DND-41 (cell line): ENCODE measurements at regions not wholly inside any gene's neighbourhood (a gene's known extent, or its start where the extent isn't known, plus 50 kb on each side); places are given as distances from the start of the nearest gene placed in this dataset.

Experiments used
- ATAC-seq: fragments of 200-7000 bp; cut with Tn5 transposase; 3 replicates; pipeline ENCODE4 v1.9.1; 2021; ENCODE audit warnings: low read depth; ENCODE audit not compliant: insufficient read depth
- DNase-seq: peaks from one replicate; pipeline ENCODE4 v3.0.0-alpha.2; 2020
- H2AFZ ChIP-seq: 2 replicates; pipeline ENCODE4 v1.6.0; 2012; ENCODE audit warnings: low read depth, low read length
- H3K27ac ChIP-seq: 2 replicates; pipeline ENCODE4 v1.5.1; 2012; ENCODE audit warnings: low read length, inconsistent platforms
- H3K27me3 ChIP-seq: fragments of 200-600 bp; sonication (generic); 2 replicates; pipeline ENCODE4 v1.6.0; 2012; ENCODE audit warnings: low read length, mild to moderate bottlenecking, inconsistent platforms; ENCODE audit not compliant: insufficient read depth, poor library complexity
- H3K36me3 ChIP-seq: 2 replicates; pipeline ENCODE4 v1.5.1; 2012; ENCODE audit warnings: low read length, inconsistent platforms; ENCODE audit not compliant: insufficient read depth
- H3K4me1 ChIP-seq: 2 replicates; pipeline ENCODE4 v1.5.1; 2012; ENCODE audit warnings: mild to moderate bottlenecking, low read length; ENCODE audit not compliant: insufficient read depth
- H3K4me2 ChIP-seq: 2 replicates; pipeline ENCODE4 v1.6.0; 2012; ENCODE audit warnings: mild to moderate bottlenecking, moderate library complexity, low read length, inconsistent platforms; ENCODE audit not compliant: insufficient read depth
- H3K4me3 ChIP-seq, 2 experiments: fragments of 200-600 bp in 1 of 2; shearing (Covaris generic) in 1 of 2; 2 replicates each; pipeline ENCODE4 v1.5.1; 2012 to 2016; ENCODE audit warnings: inconsistent platforms in 2 of 2, low read length in 2 of 2, mild to moderate bottlenecking in 2 of 2, low read depth in 1 of 2, moderate library complexity in 1 of 2
- H3K79me2 ChIP-seq: 2 replicates; pipeline ENCODE4 v1.6.0; 2012; ENCODE audit warnings: low read length, inconsistent platforms; ENCODE audit not compliant: insufficient read depth
- H3K9ac ChIP-seq: 2 replicates; pipeline ENCODE4 v1.6.0; 2012; ENCODE audit warnings: low read depth, mild to moderate bottlenecking, inconsistent platforms, low read length, moderate library complexity
- H3K9me3 ChIP-seq: 2 replicates; pipeline ENCODE4 v1.5.1; 2012; ENCODE audit warnings: low read length, moderate library complexity, mild to moderate bottlenecking, inconsistent platforms; ENCODE audit not compliant: insufficient read depth, severe bottlenecking
- H4K20me1 ChIP-seq: 2 replicates; pipeline ENCODE4 v1.6.0; 2012; ENCODE audit warnings: low read length; ENCODE audit not compliant: insufficient read depth
- CTCF ChIP-seq: IDR thresholded peaks from 2 replicates; pipeline ENCODE4 v1.5.1; 2012; ENCODE audit warnings: borderline replicate concordance, low read length, moderate library complexity, mild to moderate bottlenecking; ENCODE audit not compliant: poor library complexity, severe bottlenecking; ENCODE audit errors: extremely low read depth
- EZH2 ChIP-seq: IDR thresholded peaks from 3 replicates; pipeline ENCODE4 v1.6.1; 2012; ENCODE audit warnings: borderline replicate concordance, low read depth, mild to moderate bottlenecking, moderate library complexity, low read length, inconsistent platforms; ENCODE audit not compliant: severe bottlenecking

- TF ChIP-seq CTCF: no peak
- TF ChIP-seq EZH2: no peak
- H3K4me1 ChIP-seq: no peaks in the 10 kb centered on the region
- H3K36me3 ChIP-seq: no peaks in the 10 kb centered on the region
- no peak overlapping the region for H2AFZ ChIP-seq
- H4K20me1 ChIP-seq: no peaks in the 10 kb centered on the region
- H3K27me3 ChIP-seq: peaks cover 2% of the 10 kb centered on the region
- ATAC-seq (no peak), DNase-seq (no peak)
- H3K9me3 ChIP-seq: peaks cover 7% of the 10 kb centered on the region
- H3K4me3 ChIP-seq: no peak overlapping the region
- no peaks in the 10 kb centered on the region for H3K79me2 ChIP-seq
- H3K9ac ChIP-seq: no peak overlapping the region
- H3K27ac ChIP-seq: no peak overlapping the region
- H3K4me2 ChIP-seq: no peak overlapping the region
Observed at GRCh38 chr17:68737761-68738443, 136.7 kb upstream of the FAM20A start.

- no peak overlapping the region for H3K27ac ChIP-seq
- H3K4me1 ChIP-seq: no peaks in the 10 kb centered on the region
- peaks cover 7% of the 10 kb centered on the region for H3K9me3 ChIP-seq
Observed at GRCh38 chr17:68734931-68735330, 133.8 kb upstream of the FAM20A start.

GRCh38 chr17:68734187-68734900, 133.2 kb upstream of the FAM20A start:
- Histone ChIP-seq H3K79me2 (no peaks in the 10 kb centered on the region), H3K4me1 (no peaks in the 10 kb centered on the region), H3K27ac (no peak overlapping the region), H3K36me3 (no peaks in the 10 kb centered on the region), H3K9me3 (peaks cover 7% of the 10 kb centered on the region), H3K4me2 (no peak overlapping the region), H3K4me3 (no peak overlapping the region), H3K9ac (no peak overlapping the region), H2AFZ (no peak overlapping the region), H4K20me1 (no peaks in the 10 kb centered on the region), H3K27me3 (no peaks in the 10 kb centered on the region)
- no peak for ATAC-seq
- TF ChIP-seq CTCF: no peak
- no peak for TF ChIP-seq EZH2
- DNase-seq: no peak

More at GRCh38 chr17:68734931-68735330, 133.8 kb upstream of the FAM20A start:
- no peak overlapping the region for H3K4me2 ChIP-seq
- no peak overlapping the region for H3K4me3 ChIP-seq
- H3K9ac ChIP-seq: no peak overlapping the region
- no peaks in the 10 kb centered on the region for H4K20me1 ChIP-seq
- H3K36me3 ChIP-seq: no peaks in the 10 kb centered on the region
- ATAC-seq: no peak
- no peak for DNase-seq
- H3K79me2 ChIP-seq: no peaks in the 10 kb centered on the region
- no peak overlapping the region for H2AFZ ChIP-seq
- TF ChIP-seq CTCF (no peak), EZH2 (no peak)
- no peaks in the 10 kb centered on the region for H3K27me3 ChIP-seq
